GM18870 (cell line): ENCODE measurements at regions not wholly inside any gene's neighbourhood (a gene's known extent, or its start where the extent isn't known, plus 50 kb on each side); places are given as distances from the start of the nearest gene placed in this dataset.
"Not testable (repeated sequence)": the region's sequence is repeated elsewhere in the genome, so short reads cannot be mapped to it uniquely, and the experiment has no call there.

Source experiments
- ATAC-seq: cut with Tn5 transposase; IDR thresholded peaks from one replicate; pipeline ENCODE4 v1.9.1; 2021; ENCODE audit warnings: moderate library complexity; ENCODE audit not compliant: unreplicated experiment

- ATAC-seq = no peak
These were observed 186.8 kb upstream of the LRATD1 start for GRCh38 chr2:14445670-14446069.

GRCh38 chr2:14448340-14448739 lies 184.2 kb upstream of the LRATD1 start:
- ATAC-seq = no peak

- no peak for ATAC-seq
These were observed 181.2 kb upstream of the LRATD1 start for GRCh38 chr2:14451312-14451711.

- ATAC-seq = no peak
These were observed 178.3 kb upstream of the LRATD1 start for GRCh38 chr2:14454202-14454601.

GRCh38 chr2:14459786-14460325 lies 172.7 kb upstream of the LRATD1 start:
- no peak for ATAC-seq

- ATAC-seq = no peak
These were observed 156.5 kb upstream of the LRATD1 start for GRCh38 chr2:14475994-14476393.

GRCh38 chr2:14479486-14479885 lies 153.0 kb upstream of the LRATD1 start:
- no peak for ATAC-seq

- ATAC-seq = no peak
These were observed 152.4 kb upstream of the LRATD1 start for GRCh38 chr2:14480120-14480519.

- ATAC-seq = no peak
These were observed 151.6 kb upstream of the LRATD1 start for GRCh38 chr2:14480906-14481305.

- no peak for ATAC-seq
These were observed 139.5 kb upstream of the LRATD1 start for GRCh38 chr2:14492920-14493503.

- no peak for ATAC-seq
These were observed 137.8 kb upstream of the LRATD1 start for GRCh38 chr2:14494759-14495158.

GRCh38 chr2:14501061-14501460 lies 131.5 kb upstream of the LRATD1 start:
- no peak for ATAC-seq

- ATAC-seq = not testable (repeated sequence)
These were observed 125.6 kb upstream of the LRATD1 start for GRCh38 chr2:14506955-14507354.

- ATAC-seq = no peak
These were observed 121.0 kb upstream of the LRATD1 start for GRCh38 chr2:14511541-14511940.

- ATAC-seq = no peak
These were observed 118.6 kb upstream of the LRATD1 start for GRCh38 chr2:14513903-14514302.

GRCh38 chr2:14516844-14517243 lies 115.7 kb upstream of the LRATD1 start:
- peak; percentile 77 for ATAC-seq

GRCh38 chr2:14517731-14518130 lies 114.8 kb upstream of the LRATD1 start:
- ATAC-seq = no peak

- ATAC-seq = no peak
These were observed 112.1 kb upstream of the LRATD1 start for GRCh38 chr2:14520385-14520945.

GRCh38 chr2:14524041-14524802 lies 108.3 kb upstream of the LRATD1 start:
- ATAC-seq = no peak

GRCh38 chr2:14524803-14525080 lies 107.8 kb upstream of the LRATD1 start:
- ATAC-seq = no peak

GRCh38 chr2:14530506-14530905 lies 102.0 kb upstream of the LRATD1 start:
- ATAC-seq = no peak

- no peak for ATAC-seq
These were observed 99.3 kb upstream of the LRATD1 start for GRCh38 chr2:14533131-14533757.
